Activated CD8-positive, alpha-beta T cell treated with anti-CD3 and anti-CD28 coated beads for 36 hours (primary cell): ENCODE measurements at regions not wholly inside any gene's neighbourhood (a gene's known extent, or its start where the extent isn't known, plus 50 kb on each side); places are given as distances from the start of the nearest gene placed in this dataset.

Experiments
- ATAC-seq: fragments of 200-7000 bp; cut with Tn5 transposase; one replicate; pipeline ENCODE4 v1.10.0; 2021; ENCODE audit warnings: mild to moderate bottlenecking, moderate library complexity
- CTCF ChIA-PET: fragments of 350-600 bp; sonication (Branson Sonifier 250); formaldehyde crosslinking; loops from one replicate; lab custom pipeline; 2021; ENCODE audit warnings: antibody characterized with exemption; lab: Charles Lee
- POLR2A ChIA-PET: fragments of 350-600 bp; sonication (Branson Sonifier 250); formaldehyde crosslinking; loops from one replicate; lab custom pipeline; 2021; ENCODE audit warnings: antibody characterized with exemption; lab: Charles Lee
- DNase-seq: peaks from one replicate; pipeline ENCODE4 v3.0.0-alpha.2; 2020
- H3K27ac Mint-ChIP-seq: one replicate; pipeline ENCODE4 v1.8.0; 2021; ENCODE audit warnings: mild to moderate bottlenecking, mixed read lengths
- H3K27me3 Mint-ChIP-seq: one replicate; pipeline ENCODE4 v1.8.0; 2021; ENCODE audit warnings: mixed read lengths
- H3K36me3 Mint-ChIP-seq: one replicate; pipeline ENCODE4 v1.8.0; 2021; ENCODE audit warnings: low read depth, mixed read lengths
- H3K4me1 Mint-ChIP-seq: one replicate; pipeline ENCODE4 v1.8.0; 2021; ENCODE audit warnings: low read depth, mixed read lengths
- H3K4me3 Mint-ChIP-seq: one replicate; pipeline ENCODE4 v1.8.0; 2021; ENCODE audit warnings: mild to moderate bottlenecking, moderate library complexity, mixed read lengths
- H3K9me3 Mint-ChIP-seq: one replicate; pipeline ENCODE4 v1.8.0; 2021; ENCODE audit warnings: mixed read lengths
- intact Hi-C: fragments of 100-400 bp; cut with micrococcal nuclease; formaldehyde crosslinking; loops from one replicate; pipeline ENCODE4 v1.10.0; 2022
- TF ChIP-seq, protein P1 (sequence below): fragments of 200-600 bp; IDR thresholded peaks from one replicate; pipeline ENCODE4 v1.8.0; 2022; ENCODE audit warnings: antibody characterized with exemption, mild to moderate bottlenecking

DNA sequence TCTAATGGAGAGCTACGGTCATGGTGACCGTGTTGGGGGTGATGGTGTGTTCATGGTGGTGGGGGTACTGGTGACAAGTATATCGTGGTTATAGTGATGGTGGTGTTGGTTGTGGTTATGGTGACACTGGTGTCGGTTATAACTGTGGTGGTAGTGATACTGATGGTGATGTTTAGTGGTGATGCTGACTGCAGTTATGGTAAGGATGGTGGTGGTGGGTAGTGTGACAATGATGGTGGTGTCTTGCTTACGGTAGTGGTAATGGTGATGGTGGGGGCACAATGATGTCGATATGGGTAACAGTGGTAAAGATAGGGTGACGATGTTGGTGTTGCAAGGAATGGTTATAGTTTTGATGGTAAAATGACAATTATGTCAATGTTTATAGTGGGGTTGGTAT is 98.9 kb upstream of the SLC2A1 start:
- H3K9me3 Mint-ChIP-seq: no peaks in the 10 kb centered on the region
- POLR2A ChIA-PET: no interaction called here
- no peak for DNase-seq

DNA sequence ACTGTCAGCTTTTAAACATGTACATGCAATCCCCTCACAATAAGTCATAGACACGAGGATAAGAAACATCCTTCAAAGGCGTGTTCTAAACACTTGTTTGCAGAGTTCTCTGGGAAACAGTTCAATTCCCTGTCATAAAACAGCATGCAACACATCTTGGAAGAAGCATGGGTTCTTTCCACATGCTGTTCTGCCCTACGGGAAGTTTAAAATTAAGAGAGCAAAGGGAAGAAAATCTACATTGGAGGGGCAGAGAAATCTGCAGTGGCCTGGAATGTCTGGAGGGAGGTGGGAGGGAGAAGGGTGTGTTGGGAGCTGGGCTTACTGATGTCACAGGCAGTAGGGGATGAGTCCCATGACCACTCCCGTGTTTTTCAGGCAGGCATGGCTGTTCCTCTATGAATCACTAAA is 98.3 kb upstream of the SLC2A1 start:
- ChIA-PET CTCF (interaction anchor here (1.4 kb wide), 1 partner anchor 16 kb away, joined by 5 read pairs; no protein-coding TSS in a partner anchor), POLR2A (no interaction called here)
- Mint-ChIP-seq H3K9me3 (no peaks in the 10 kb centered on the region), H3K36me3 (peaks cover 4% of the 10 kb centered on the region), H3K27ac (no peak overlapping the region), H3K27me3 (peaks cover 6% of the 10 kb centered on the region), H3K4me1 (peaks cover 18% of the 10 kb centered on the region), H3K4me3 (no peak overlapping the region)
- TF ChIP-seq, protein P1, sequence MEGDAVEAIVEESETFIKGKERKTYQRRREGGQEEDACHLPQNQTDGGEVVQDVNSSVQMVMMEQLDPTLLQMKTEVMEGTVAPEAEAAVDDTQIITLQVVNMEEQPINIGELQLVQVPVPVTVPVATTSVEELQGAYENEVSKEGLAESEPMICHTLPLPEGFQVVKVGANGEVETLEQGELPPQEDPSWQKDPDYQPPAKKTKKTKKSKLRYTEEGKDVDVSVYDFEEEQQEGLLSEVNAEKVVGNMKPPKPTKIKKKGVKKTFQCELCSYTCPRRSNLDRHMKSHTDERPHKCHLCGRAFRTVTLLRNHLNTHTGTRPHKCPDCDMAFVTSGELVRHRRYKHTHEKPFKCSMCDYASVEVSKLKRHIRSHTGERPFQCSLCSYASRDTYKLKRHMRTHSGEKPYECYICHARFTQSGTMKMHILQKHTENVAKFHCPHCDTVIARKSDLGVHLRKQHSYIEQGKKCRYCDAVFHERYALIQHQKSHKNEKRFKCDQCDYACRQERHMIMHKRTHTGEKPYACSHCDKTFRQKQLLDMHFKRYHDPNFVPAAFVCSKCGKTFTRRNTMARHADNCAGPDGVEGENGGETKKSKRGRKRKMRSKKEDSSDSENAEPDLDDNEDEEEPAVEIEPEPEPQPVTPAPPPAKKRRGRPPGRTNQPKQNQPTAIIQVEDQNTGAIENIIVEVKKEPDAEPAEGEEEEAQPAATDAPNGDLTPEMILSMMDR: no peak
- intact Hi-C loops: no loop called here
- no peak for DNase-seq
- ATAC-seq: no peak

More for the DNA sequence above, 98.9 kb upstream of the SLC2A1 start:
- peaks cover 4% of the 10 kb centered on the region for H3K36me3 Mint-ChIP-seq
- no peak for ATAC-seq
- intact Hi-C loops: no loop called here
- peaks cover 6% of the 10 kb centered on the region for H3K27me3 Mint-ChIP-seq
- H3K4me1 Mint-ChIP-seq: peaks cover 18% of the 10 kb centered on the region
- no peak overlapping the region for H3K4me3 Mint-ChIP-seq
- CTCF ChIA-PET: interaction anchor here (1.4 kb wide), 1 partner anchor 16 kb away, joined by 5 read pairs; no protein-coding TSS in a partner anchor
- TF ChIP-seq, protein P1: no peak
- H3K27ac Mint-ChIP-seq: peak overlapping the region; percentile 64

DNA sequence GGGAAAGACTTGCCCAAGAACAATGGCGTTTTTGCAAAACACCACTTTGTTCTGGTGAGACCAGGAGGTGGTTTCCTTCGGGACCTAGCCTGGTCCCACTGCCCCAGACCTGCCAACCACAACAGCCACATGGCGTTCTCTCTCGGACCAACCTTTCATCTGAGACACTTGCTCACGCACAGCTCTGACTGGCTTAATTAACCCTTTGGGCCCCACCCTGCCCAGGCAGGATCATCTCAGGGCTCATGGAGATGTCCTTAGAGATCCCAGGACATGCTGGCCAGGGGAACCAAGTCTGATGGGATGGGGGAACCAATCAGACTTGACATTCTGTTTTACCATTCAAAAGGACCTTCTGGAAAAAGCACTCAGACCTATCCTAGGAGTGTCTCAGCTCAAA is 97.8 kb upstream of the SLC2A1 start:
- Mint-ChIP-seq H3K36me3 (peaks cover 4% of the 10 kb centered on the region), H3K4me1 (peaks cover 18% of the 10 kb centered on the region), H3K27me3 (peaks cover 6% of the 10 kb centered on the region), H3K4me3 (no peak overlapping the region), H3K9me3 (no peaks in the 10 kb centered on the region), H3K27ac (no peak overlapping the region)
- intact Hi-C loops: no loop called here
- DNase-seq (no peak), ATAC-seq (no peak)
- POLR2A ChIA-PET: no interaction called here
- TF ChIP-seq, protein P1: no peak
- CTCF ChIA-PET: interaction anchor here (1.4 kb wide), 1 partner anchor 17 kb away, joined by 5 read pairs; no protein-coding TSS in a partner anchor

DNA sequence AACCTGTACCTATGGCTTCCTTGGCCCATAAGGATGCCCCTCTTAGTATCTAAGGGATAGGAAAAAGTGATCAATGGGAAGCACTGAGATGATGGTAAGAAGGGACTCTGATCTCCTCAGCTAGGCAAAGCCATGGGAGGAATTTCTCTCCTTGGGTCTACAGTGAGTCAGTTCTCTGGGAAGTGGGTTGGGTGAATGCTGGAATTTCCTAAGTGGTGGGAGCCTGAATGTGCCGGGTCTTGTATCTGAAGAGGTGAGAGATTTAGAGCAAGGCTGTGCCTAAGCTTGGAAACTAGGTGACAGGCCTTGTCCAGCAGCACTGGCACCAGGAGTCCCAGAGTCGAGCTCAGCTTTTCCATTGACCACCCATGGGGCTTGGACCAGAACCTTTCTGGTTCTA is 96.3 kb upstream of the SLC2A1 start:
- no peak for DNase-seq
- TF ChIP-seq, protein P1: no peak
- H3K27me3 Mint-ChIP-seq: peaks cover 6% of the 10 kb centered on the region
- CTCF ChIA-PET: interaction anchor here (1.1 kb wide), 1 partner anchor 19 kb away, joined by 3 read pairs; no protein-coding TSS in a partner anchor
- H3K9me3 Mint-ChIP-seq: no peaks in the 10 kb centered on the region
- no peak overlapping the region for H3K4me3 Mint-ChIP-seq
- intact Hi-C loops: no loop called here
- peaks cover 18% of the 10 kb centered on the region for H3K4me1 Mint-ChIP-seq
- no peak for ATAC-seq
- POLR2A ChIA-PET: interaction anchor here (0.6 kb wide), 1 partner anchor 1057 kb away, joined by 3 read pairs; no protein-coding TSS in a partner anchor
- H3K27ac Mint-ChIP-seq: no peak overlapping the region
- H3K36me3 Mint-ChIP-seq: peaks cover 4% of the 10 kb centered on the region

DNA sequence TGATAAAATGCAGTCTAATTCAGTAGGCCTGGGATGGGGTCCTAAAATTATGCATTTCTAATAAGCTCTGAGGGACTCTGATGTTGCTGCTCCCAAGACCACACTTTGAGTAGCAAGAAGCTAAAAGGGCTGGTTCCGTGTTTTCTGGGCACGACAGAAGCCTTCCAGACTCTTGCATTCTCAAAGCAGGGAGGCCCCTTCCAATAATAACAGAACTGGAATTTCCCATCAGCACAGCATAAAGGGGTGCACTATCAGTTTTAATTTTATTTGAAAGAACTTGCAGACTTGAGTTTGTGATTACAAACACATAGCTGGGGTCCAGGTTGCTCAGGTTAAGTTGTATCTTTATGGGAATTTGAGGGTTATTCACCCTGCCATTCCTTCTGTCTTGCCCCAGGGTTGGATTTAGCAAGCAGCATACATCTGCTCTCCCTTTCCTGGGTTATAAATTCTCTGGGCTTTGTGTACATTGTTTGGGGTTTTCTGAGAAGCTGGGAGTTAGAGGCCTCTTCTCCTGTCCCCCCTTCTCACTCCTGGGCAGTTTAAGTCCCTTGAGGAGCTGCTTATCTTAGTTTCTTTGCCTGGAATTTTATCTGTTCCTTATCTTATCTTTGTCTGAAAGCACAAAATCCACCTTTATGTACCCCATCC is 94.2 kb upstream of the SLC2A1 start:
- H3K36me3 Mint-ChIP-seq: peaks cover 4% of the 10 kb centered on the region
- TF ChIP-seq, protein P1: no peak
- no peak overlapping the region for H3K4me3 Mint-ChIP-seq
- peaks cover 5% of the 10 kb centered on the region for H3K4me1 Mint-ChIP-seq
- CTCF ChIA-PET: interaction anchor here (0.6 to 1.0 kb wide), 2 partner anchors 21 to 130 kb away, joined by 3 read pairs; no protein-coding TSS in a partner anchor
- H3K27ac Mint-ChIP-seq: no peak overlapping the region
- intact Hi-C loops: no loop called here
- DNase-seq (no peak), ATAC-seq (no peak)
- peaks cover 4% of the 10 kb centered on the region for H3K27me3 Mint-ChIP-seq
- POLR2A ChIA-PET: interaction anchor here (1.0 kb wide), 1 partner anchor 130 kb away, joined by 3 read pairs; no protein-coding TSS in a partner anchor
- H3K9me3 Mint-ChIP-seq: no peaks in the 10 kb centered on the region
